ENCODE measurements at regions not wholly inside any gene's neighbourhood (a gene's known extent, or its start where the extent isn't known, plus 50 kb on each side); places are given as distances from the start of the nearest gene placed in this dataset.

GRCh38 chr3:73863546-73864079 lies 238.9 kb upstream of the PDZRN3 start:
- no peaks in the 10 kb centered on the region for H3K27me3 ChIP-seq (ENCODE audit: control insufficient read depth, insufficient read depth, low read length)
- no peak for DNase-seq (ENCODE audit: low read depth)
- no peaks in the 10 kb centered on the region for H3K36me3 ChIP-seq (ENCODE audit: control insufficient read depth, insufficient read depth, low read length)
- TF ChIP-seq CTCF (IDR thresholded peaks at IDR 0.05; ENCODE audit: insufficient read depth, low read length, poor library complexity, severe bottlenecking): no peak
- no peak overlapping the region for H3K4me3 ChIP-seq (ENCODE audit: low read depth, low read length)

- Histone ChIP-seq H3K4me3 (ENCODE audit: low read depth, low read length) (no peak overlapping the region), H3K36me3 (ENCODE audit: control insufficient read depth, insufficient read depth, low read length) (no peaks in the 10 kb centered on the region), H3K27me3 (ENCODE audit: control insufficient read depth, insufficient read depth, low read length) (no peaks in the 10 kb centered on the region)
- DNase-seq (ENCODE audit: low read depth): no peak
- TF ChIP-seq CTCF (IDR thresholded peaks at IDR 0.05; ENCODE audit: insufficient read depth, low read length, poor library complexity, severe bottlenecking): no peak
Measured at GRCh38 chr3:73855813-73856212, 231.1 kb upstream of the PDZRN3 start.

- no peak for DNase-seq (ENCODE audit: low read depth)
- H3K4me3 ChIP-seq (ENCODE audit: low read depth, low read length): no peak overlapping the region
- H3K36me3 ChIP-seq (ENCODE audit: control insufficient read depth, insufficient read depth, low read length): no peaks in the 10 kb centered on the region
- H3K27me3 ChIP-seq (ENCODE audit: control insufficient read depth, insufficient read depth, low read length): no peaks in the 10 kb centered on the region
- TF ChIP-seq CTCF (IDR thresholded peaks at IDR 0.05; ENCODE audit: insufficient read depth, low read length, poor library complexity, severe bottlenecking): peak; percentile 80
Measured at GRCh38 chr3:73848173-73848906, 223.6 kb upstream of the PDZRN3 start.

- H3K4me3 ChIP-seq (ENCODE audit: low read depth, low read length): no peak overlapping the region
- no peak for DNase-seq (ENCODE audit: low read depth)
- no peak for TF ChIP-seq CTCF (IDR thresholded peaks at IDR 0.05; ENCODE audit: insufficient read depth, low read length, poor library complexity, severe bottlenecking)
- no peaks in the 10 kb centered on the region for H3K27me3 ChIP-seq (ENCODE audit: control insufficient read depth, insufficient read depth, low read length)
- no peaks in the 10 kb centered on the region for H3K36me3 ChIP-seq (ENCODE audit: control insufficient read depth, insufficient read depth, low read length)
Measured at GRCh38 chr3:73846951-73847350, 222.2 kb upstream of the PDZRN3 start.

GRCh38 chr3:73839032-73839431 lies 214.3 kb upstream of the PDZRN3 start:
- H3K27me3 ChIP-seq (ENCODE audit: control insufficient read depth, insufficient read depth, low read length): no peaks in the 10 kb centered on the region
- DNase-seq (ENCODE audit: low read depth): no peak
- no peak for TF ChIP-seq CTCF (IDR thresholded peaks at IDR 0.05; ENCODE audit: insufficient read depth, low read length, poor library complexity, severe bottlenecking)

GRCh38 chr3:73835945-73836344 lies 211.2 kb upstream of the PDZRN3 start:
- Histone ChIP-seq H3K4me3 (ENCODE audit: low read depth, low read length) (no peak overlapping the region), H3K36me3 (ENCODE audit: control insufficient read depth, insufficient read depth, low read length) (no peaks in the 10 kb centered on the region), H3K27me3 (ENCODE audit: control insufficient read depth, insufficient read depth, low read length) (no peaks in the 10 kb centered on the region)
- DNase-seq (ENCODE audit: low read depth): no peak
- TF ChIP-seq CTCF (IDR thresholded peaks at IDR 0.05; ENCODE audit: insufficient read depth, low read length, poor library complexity, severe bottlenecking): no peak

More at GRCh38 chr3:73839032-73839431, 214.3 kb upstream of the PDZRN3 start:
- Histone ChIP-seq H3K4me3 (ENCODE audit: low read depth, low read length) (no peak overlapping the region), H3K36me3 (ENCODE audit: control insufficient read depth, insufficient read depth, low read length) (no peaks in the 10 kb centered on the region)

Measured in kidney epithelial cell (primary cell).